Left colon (tissue), 2 donors: ENCODE measurements at regions not wholly inside any gene's neighbourhood (a gene's known extent, or its start where the extent isn't known, plus 50 kb on each side); places are given as distances from the start of the nearest gene placed in this dataset.
A peak's percentile ranks its signal among the peaks of the same experiment; 100 is the strongest.
"Not testable (repeated sequence)": the region's sequence is repeated elsewhere in the genome, so short reads cannot be mapped to it uniquely, and the experiment has no call there.

Experiments
- ATAC-seq: fragments of 200-7000 bp; cut with Tn5 transposase; one replicate; pipeline ENCODE4 v1.9.1; 2020; ENCODE audit warnings: mild to moderate bottlenecking, moderate library complexity
- DNase-seq, 2 donors: peaks; one replicate each; pipeline ENCODE4 v3.0.0-alpha.2; 2020
- intact Hi-C, 2 donors: fragments of 100-400 bp; cut with DNase I in 1 of 2; cut with micrococcal nuclease in 1 of 2; formaldehyde crosslinking; loops; one replicate each; pipeline versions ENCODE4 v1.11.2 to v1.14.0; 2022; cut with DNase I, micrococcal nuclease
- donor health status: DM: no; HTN: no; CAD: no.
- donor health status: DM: yes; HTN: yes; CAD: no.

DNA sequence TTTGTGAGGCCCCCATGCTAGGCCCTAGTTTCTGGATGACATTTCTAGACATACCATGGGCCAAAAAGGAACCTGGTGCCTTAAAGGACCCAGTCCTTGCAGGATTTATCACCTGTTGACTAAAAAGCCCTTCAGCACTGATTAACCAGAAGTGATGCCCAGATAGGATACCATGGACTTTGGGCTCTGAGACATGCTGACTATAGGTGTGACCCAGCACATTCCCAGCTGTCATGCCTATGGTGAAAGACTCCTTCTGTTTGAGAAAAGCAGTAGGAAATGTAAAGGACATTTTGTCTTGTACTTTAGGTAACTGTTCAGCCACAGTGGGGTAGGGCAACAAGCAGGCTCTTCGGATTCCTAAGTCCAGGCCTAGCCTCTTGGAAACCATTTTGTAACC is 724.2 kb downstream of the CD109 start:
- intact Hi-C loops, result no loop called here
- ATAC-seq (peak; percentile 71), DNase-seq (no peak)

DNA sequence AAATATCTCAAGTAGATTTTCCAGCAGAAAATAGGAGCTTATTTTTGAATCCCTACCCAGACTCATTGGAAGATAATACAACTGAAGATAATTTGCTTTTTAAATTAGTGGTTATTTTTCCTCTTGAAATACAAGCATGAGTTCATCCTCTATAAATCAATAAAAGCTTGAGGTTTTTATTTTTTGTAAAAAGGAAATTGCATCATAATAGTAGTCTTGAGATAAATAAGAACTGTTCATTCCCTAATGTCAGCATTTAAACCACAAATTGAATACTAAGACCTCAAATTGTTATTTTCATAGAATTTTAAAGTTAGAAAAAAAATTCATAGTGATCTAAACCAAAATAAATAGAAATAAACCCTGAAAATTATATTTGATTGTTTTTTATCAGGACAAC is 719.1 kb downstream of the CD109 start:
- no peak for DNase-seq
- no peak for ATAC-seq
- intact Hi-C loops, result no loop called here

DNA sequence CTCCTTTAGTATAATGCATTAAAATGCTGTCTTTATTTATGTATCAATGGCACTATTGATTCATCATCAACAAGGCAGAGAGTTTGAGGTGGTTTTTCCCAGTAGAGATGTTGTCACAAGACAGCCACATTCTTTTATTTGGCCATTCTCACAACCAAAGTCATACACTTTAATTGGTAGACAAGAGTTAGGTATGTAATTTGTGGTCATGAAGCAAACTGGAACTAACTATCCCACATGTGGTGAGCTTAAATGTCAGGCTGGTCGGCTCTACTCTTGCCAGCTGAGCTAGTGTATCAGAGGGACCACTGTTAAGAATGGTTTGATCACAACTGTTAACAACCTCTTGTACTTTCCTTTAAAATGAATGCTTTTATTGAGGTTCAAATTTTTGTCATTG is 714.6 kb downstream of the CD109 start:
- ATAC-seq (no peak), DNase-seq (no peak)
- intact Hi-C loops, result no loop called here

DNA sequence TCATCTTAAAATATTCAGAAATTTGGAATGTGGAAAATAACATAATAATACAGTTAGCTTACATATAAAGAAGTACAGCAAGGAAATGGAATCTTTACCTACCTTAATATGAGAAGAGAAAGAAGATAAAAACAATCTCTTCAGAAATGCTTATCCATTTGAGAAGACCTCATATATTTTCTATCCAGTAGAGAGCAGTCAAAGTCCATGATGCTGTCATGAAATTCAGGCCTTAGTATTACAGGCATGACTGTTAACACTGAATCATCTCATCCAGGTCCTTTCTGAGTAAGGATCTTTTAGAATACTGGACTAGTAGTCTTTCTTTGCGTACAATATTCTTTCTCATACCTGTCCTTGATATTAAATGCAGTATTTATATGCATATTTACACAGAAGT is 713.4 kb downstream of the CD109 start:
- intact Hi-C loops, result loop anchor here in 1 of 2 donors (5.0 kb wide), 1 partner anchor 793 kb away; no protein-coding TSS in a partner anchor
- ATAC-seq (peak; percentile 54), DNase-seq (no peak)

DNA sequence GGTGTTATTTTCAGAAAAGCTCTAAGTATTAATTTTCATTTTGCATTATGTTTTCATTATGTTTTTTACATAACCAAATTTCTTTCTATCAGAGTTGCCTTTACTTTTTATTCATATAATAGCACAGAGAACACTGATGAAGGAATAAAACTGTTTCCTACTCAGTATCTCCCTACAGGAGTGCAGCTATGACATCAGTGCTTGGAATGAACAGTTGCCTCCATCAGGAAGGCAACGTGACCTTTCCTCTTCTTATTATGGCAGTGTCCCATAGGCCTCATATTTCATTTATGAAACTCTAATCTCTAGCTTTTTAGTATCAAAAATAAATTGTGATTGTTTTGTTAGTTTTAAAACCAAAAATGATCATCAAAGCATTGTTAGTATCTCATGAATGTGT is 712.8 kb downstream of the CD109 start:
- intact Hi-C loops, result loop anchor here in 1 of 2 donors (5.0 kb wide), 1 partner anchor 793 kb away; no protein-coding TSS in a partner anchor
- ATAC-seq (no peak), DNase-seq (no peak)

DNA sequence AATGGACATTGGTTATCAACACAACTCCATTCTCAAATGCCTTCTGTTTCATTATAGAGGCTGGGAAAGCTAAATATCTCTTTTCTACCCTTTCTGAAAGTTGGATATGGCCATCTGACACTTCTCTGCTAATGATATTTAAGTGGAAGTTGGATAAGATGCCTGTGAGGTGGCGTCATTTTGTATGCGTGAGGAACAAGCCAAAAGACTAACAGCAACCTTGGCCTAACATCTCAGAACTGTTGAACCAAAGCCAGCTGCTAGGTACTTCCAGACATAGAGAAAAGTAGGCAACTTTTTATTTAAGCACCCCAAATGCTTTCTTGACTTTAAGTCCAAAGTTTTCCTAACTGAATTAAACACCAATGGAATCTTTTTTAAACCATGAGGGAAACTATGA is 708.4 kb downstream of the CD109 start:
- intact Hi-C loops, result no loop called here
- DNase-seq (no peak), ATAC-seq (no peak)

DNA sequence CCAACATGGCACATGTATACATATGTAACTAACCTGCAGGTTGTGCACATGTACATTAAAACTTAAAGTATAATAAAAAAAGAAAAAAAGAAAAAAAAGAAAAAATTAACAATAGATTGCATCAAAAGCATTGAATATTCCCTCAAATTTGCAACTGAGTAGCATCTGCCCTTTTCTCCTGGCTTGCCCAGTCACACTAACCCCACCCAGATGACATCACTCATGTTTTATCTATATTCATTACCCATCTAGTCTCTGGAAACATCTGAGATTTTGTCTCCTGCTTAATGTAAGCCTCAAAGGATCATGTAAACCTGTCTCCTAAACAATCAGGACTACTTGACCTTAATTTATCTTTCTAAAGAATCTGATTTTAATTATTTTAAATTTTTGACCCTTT is 706.8 kb downstream of the CD109 start:
- ATAC-seq, result no peak
- intact Hi-C loops, result no loop called here
- no peak for DNase-seq

DNA sequence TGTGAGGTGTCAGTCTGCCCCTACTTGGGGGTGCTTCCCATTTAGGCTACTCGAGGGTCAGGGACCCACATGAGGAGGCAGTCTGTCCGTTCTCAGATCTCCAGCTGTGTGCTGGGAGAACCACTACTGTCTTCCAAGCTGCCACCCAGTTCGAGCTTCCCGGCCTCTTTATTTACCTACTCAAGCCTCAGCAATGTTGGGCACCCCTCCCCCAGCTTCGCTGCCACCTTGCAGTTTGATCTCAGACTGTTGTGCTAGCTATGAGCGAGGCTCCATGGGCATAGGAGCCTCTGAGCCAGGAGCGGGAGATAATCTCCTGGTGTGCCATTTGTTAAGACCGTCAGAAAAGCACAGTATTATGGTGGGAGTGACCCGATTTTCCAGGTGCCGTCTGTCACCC is 682.4 kb downstream of the CD109 start:
- DNase-seq, ATAC-seq, intact Hi-C loops: not testable (repeated sequence)

DNA sequence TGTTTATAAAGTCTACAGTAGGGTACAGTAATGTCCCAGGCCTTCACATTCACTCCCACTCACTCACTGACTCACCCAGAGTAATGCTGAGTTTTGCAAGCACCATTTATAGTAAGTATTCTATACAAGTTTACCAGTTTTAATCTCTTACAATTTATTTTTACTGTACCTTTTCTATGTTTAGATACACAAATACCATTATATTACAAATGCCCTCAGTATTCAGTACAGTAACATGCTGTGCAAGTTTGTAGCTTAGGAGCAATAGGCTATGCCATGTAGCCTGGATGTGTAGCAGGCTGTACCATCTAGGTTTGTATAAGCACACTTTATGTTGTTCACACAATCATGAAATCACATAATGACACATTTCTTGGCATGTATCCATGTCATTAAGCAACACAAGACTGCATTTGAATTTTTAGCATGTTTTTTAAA is 673.6 kb downstream of the CD109 start:
- no peak for DNase-seq
- intact Hi-C loops, result no loop called here
- no peak for ATAC-seq

DNA sequence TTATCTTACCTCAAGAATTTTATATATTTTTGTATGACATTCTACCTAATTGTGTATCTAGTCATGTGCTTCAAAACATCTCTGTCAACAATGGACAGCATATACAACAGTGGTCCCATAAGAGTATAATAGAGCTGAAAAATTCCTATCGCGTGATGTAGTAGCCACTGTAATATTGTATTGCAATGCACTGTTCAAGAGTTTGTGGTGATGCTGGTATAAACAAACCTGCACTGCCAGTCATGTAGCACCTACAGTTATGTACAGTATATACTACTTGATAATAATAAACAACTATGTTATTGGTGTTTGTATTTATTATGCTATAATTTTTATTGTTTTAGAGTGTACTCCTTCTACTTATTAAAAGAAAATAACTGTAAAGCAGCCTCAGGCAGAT is 672.7 kb downstream of the CD109 start:
- no peak for ATAC-seq
- intact Hi-C loops, result no loop called here
- no peak for DNase-seq

DNA sequence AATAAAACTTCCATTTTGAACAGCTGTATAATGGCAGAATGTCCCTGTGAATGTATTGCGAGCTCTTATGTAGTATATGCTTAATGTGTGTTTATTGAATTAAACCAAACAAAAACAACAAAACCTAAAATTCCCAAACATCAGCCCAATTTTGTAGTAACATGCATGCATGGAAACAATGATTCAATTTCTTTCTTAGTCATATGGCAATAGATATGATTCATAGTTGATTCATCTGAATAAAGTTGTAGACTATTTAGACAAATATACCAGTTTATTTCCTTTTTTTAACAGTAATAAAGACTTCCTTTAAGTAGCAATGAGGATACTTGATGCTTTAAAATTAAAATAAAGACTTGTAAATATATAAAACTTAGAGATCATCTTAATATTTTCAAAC is 670.6 kb downstream of the CD109 start:
- intact Hi-C loops, result no loop called here
- ATAC-seq (no peak), DNase-seq (no peak)

DNA sequence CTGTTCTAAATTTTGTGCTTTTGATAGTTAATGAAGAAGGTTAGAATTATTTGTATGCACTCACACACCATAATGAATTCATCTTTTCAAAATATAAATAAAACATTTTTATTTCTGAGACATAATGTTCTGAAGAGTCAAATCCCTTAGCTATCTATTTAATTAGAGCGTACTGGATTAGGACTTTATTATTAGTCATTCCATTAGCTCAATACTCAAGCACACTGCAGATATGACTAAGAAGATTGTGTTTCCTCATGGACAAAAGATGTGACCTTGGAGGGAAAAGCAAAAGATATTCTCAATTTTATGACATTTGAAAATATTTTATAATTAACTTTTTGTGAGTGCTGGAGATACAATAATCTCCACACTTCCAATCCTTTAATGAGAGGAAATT is 666.4 kb downstream of the CD109 start:
- DNase-seq (no peak), ATAC-seq (no peak)
- intact Hi-C loops, result no loop called here

DNA sequence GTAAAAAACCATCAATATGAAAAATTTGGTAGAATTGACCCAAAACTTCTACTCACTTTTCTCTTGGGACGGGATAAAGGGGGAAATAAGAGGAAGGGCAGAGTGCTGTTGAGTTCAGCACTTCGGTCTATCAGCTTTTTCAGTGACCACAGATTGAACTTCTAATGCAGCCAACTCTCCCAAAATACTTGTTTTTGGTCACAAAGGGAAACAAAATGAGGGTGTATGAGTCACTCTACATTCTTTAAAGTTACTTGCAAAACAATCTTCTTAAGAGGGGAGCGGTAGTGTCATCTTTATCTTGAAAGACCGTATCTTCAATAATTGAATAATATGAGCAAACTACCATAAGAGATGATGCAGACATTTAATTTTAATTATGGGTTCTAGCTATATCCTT is 661.3 kb downstream of the CD109 start:
- DNase-seq, result no peak
- no peak for ATAC-seq
- intact Hi-C loops, result no loop called here

DNA sequence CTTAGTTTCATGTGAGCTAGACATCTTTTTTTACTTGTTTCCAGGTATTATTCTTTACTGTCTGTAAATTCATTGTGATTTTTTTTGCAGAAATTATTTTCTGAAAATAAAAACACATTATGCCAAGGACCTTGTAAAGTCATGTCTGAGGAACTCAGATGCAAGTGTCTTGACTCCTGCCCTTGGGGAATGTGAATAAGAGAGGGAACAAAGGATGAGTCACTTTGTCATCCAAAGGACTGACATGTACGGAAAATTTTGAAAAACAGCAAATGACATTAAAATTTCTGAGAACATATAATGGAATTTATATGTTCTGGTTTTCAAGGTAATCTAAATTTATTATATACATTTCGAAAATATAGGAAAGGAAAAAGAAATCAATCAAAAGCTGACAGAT is 660.4 kb downstream of the CD109 start:
- intact Hi-C loops, result no loop called here
- no peak for DNase-seq
- ATAC-seq, result no peak

DNA sequence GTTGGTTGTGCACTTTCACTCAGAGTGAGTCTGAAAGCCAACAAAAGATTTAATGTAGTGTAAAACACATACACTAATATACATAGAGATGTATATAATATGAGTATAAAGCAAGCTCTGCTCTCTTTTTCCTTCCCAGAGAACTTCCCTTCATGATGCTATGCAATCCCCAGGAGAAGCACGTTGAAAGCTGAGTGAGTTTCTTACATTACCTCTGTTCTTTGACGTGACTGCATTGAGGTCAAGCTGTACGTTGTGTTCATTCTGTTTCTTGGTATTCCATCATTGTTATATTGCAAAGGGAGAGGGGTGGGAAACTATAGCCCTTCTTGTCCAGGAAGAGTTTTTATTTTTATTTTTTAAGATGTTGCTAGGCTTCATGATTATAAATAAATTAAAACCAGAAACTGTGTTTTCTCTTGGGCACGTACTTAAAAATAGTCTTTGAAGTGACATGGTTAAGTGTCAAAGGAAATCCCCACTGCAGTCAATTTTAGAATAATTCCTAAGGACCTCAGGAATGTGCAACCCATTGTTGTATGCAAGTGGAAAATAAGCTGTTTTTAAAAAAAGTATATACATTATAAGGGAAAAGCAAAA is 651.0 kb downstream of the CD109 start:
- ATAC-seq (no peak), DNase-seq (no peak)
- intact Hi-C loops, result no loop called here

DNA sequence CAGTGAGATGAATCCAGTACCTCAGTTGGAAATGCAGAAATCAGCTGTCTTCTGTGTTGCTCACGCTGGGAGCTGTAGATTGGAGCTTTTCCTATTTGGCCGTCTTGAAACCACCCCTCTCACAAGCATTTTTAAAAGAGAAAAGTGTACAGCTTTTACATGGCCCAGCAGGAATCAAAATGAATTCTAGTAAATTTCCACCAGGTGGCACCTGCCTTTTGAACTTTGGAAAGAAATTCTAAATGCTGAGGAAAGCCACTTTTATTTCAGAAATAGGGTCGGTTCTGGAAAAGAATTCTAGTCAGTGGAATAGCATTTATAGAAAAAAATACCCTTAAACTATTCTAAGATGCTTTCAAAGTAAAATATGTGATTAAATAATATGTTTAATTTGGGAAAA is 647.8 kb downstream of the CD109 start:
- DNase-seq (no peak), ATAC-seq (no peak)
- intact Hi-C loops, result no loop called here

DNA sequence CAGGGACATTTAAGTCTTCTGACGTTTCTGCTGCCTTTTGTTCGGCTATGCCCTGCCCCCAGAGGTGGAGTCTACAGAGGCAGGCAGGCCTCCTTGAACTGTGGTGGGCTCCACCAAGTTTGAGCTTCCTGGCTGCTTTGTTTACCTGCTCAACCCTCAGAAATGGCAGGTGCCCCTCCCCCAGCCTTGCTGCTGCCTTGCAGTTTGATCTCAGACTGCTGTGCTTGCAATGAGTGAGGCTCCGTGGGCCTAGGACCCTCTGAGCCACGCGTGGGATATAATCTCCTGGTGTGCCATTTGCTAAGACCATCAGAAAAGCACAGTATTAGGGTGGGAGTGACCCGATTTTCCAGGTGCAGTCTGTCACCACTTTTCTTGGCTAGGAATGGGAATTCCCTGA is 647.3 kb downstream of the CD109 start:
- intact Hi-C loops, ATAC-seq, DNase-seq: not testable (repeated sequence)

DNA sequence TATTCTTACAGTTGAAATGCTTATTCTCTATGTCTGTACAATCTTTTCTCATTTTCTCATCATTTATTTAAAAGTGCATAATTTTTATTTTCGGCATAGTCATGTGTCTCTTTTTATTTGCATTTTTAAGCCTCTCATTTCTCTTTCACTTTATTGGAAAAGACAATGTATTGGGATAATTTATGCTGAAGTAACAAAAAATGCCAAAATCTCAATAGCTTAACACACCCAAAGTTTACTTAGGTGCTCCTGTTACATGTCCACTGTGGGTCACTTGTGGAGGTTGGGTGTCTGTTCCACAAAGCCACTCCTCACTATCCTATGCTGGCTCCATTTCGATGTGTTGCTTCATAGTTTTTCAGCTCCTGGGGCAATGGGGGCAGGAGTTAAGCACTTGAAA is 638.7 kb downstream of the CD109 start:
- intact Hi-C loops, result no loop called here
- DNase-seq, result no peak
- ATAC-seq, result no peak

DNA sequence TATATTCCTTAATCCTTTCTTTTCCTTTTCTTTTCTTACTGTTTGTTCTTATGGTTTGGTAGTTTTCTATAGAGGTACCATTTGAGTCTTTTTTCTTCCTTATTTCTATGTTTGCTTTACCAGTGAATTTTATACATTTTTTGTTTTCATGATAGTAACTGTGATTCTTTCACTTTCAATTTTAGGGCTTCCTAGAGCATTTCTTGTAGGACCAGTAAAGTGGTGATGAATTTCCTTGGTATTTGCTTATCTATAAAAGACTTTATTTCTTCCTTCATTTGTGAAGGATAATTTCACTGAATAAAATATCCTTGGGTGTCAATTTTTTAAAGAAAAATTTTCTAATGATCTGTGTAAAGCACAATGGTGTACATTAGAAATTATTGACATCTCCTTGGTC is 637.4 kb downstream of the CD109 start:
- intact Hi-C loops, result no loop called here
- ATAC-seq (no peak), DNase-seq (no peak)

DNA sequence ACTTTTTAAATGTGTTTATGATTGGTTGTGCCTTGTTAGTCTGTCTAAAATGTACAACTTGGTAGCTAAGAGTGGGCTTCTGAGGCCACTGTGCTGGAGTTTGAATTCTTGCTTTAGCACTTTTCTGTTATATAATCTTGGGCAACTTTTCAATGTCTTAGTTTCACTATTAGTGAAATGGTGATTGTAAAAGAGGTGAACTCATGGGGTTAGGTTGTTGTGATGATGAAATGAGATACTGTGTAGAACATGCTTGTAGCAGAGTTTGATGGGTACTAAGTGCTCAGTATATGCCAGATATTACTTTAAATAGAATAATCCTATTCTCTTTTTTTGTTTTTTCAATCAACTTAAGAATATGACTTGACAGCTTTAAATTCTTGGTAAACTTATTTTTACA is 624.7 kb downstream of the CD109 start:
- intact Hi-C loops, result no loop called here
- DNase-seq (no peak), ATAC-seq (no peak)

DNA sequence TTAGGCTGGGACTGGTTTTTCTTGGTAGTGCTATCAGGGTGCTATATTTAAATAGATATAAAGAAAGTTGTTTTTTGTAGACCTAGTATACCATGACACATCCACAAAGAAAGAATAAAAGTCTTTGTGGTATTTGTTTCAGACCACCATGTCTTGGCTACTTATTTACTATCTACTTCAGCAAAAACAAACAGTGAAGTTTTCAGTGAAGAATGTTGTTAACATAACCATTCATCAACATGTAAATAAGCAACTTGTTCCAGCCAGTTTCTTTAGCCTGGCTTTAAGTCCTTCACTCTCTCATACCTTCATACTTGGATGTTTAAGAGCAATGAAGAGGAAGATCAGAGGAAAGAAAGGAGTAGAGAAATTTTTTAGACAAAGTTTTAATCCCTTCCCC is 624.1 kb downstream of the CD109 start:
- DNase-seq (no peak), ATAC-seq (no peak)
- intact Hi-C loops, result no loop called here

DNA sequence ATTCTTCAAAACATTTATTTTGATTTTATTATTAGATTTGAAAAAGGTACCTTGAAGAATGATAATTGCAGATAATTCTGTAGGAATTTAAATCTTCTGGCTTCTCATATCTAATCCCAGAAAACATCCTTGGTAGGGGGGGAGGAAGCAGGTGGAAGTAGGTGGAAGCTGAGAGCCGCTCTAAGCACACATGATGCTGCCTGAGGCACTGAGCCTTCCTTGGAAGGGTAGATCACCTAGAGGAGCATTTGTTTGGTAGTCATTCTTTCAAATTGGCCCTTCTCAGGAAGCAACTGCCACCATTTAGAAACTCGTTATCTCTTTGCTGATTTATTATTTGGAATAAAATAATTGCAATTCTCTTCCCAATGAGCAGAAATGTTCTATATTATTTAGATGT is 623.3 kb downstream of the CD109 start:
- DNase-seq (no peak), ATAC-seq (no peak)
- intact Hi-C loops, result no loop called here
